Stimulated activated CD8-positive, alpha-beta memory T cell treated with anti-CD3 and anti-CD28 coated beads, Interleukin-7, amount 100 ng/mL, for 24 hours (primary cell): ENCODE measurements at regions not wholly inside any gene's neighbourhood (a gene's known extent, or its start where the extent isn't known, plus 50 kb on each side); places are given as distances from the start of the nearest gene placed in this dataset.
"Not testable (repeated sequence)": the region's sequence is repeated elsewhere in the genome, so short reads cannot be mapped to it uniquely, and the experiment has no call there.

Experiments used
- DNase-seq: peaks from one replicate; pipeline ENCODE4 v3.0.0-alpha.2; 2020; ENCODE audit warnings: low read depth

DNA sequence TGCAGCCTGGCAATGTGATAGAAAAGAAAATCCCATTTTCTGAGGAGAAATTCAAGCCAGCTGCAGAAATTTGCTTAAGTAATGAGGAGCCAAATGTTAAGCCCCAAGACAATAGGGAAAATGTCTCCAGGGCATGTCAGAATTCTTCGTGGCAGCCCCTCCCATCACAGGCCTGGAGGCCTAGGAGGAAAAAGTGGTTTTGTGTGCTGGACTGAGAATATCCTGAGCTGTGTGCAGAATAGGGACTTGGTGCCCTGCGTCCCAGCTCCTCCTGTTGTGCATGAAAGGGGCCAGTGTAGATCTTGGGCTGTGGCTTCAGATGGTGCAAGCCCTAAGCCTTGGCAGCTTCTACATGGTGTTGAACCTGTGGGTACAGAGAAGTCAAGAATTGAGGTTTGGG lies 948.3 kb downstream of the METTL15 start:
- not testable (repeated sequence) for DNase-seq

DNA sequence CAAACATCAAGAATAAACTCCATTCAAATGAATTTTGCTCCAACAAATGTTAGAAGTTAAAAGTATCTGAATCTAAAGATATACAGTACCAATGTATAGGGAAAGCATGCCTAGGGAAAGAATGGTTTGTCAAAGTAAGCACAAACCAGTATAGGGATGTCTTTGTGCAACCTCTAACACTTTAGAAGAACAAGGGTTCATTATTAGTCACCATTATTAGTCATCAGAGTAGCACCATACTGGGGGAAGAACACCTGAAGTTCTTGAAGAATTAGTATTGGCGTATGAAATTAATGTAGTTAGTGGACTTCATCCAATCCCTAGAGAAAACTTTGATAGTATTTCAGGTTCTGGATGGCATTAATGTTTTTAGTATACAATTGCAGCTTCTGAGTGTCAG lies 943.7 kb downstream of the METTL15 start:
- DNase-seq: no peak

DNA sequence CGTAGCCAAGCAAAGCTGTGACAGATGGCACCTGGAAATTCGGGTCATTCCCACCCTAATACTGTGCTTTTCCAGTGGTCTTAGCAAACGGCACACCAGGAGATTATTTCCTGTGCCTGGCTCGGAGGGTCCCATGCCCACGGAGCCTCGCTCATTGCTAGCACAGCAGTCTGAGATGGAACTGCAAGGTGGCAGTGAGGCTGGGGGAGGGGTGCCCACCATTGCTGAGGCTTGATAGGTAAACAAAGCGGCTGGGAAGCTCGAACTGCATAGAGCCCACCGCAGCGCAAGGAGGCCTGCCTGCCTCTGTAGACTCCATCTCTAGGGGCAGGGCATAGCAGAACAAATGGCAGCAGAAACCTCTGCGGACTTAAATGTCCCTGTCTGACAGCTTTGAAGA lies 942.8 kb downstream of the METTL15 start:
- not testable (repeated sequence) for DNase-seq

DNA sequence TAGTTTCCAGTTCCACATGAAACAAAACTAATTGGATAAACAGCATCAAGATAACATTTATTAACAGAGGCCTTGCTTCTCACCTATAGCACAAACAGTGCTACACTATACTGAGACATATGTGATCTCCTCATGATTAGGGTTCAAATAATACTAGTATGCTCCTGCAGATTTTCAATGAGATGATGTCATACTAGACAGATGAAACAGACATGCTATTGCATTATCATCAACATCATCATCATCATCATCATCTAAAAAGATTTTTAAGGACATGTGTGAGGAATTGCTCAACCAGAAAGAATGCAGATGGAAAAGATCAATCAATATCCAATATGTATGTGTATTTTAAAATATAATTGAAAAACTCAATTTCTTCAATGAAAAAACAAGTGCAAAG lies 932.3 kb downstream of the METTL15 start:
- DNase-seq: no peak

DNA sequence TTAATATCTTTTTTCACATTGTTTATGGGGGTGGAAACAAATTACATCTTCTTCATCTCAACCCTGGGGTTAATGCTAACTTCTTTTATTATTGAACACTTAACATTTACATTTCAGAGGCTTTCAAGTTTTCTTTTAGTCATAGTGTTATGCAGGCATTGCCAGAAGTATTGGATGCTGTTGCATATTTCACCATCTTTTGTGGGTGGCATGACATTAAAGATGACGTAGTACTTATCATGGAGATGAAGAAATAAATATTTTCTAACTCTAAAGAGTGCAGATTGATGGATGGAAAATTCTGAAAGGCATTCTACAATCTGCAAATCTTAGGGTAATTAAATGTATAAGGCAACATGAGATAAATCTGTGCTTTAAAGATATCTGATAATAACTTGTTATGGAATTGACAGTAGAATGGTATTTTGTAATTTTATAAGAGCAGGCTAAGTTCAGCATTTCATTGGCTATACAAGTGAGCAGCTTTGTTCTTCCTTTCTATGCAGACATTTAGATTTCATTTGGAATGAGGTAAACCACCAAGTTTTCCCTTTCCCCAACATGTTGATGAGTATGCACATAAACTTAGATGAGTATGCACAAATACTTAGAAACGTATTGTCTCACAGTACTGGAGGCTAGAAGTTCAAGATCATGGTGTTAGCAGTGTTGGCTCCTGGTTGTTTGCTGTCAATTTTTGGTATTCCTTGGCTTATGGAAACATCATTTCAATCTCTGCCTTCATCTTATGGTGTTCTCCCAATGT lies 924.4 kb downstream of the METTL15 start:
- no peak for DNase-seq

DNA sequence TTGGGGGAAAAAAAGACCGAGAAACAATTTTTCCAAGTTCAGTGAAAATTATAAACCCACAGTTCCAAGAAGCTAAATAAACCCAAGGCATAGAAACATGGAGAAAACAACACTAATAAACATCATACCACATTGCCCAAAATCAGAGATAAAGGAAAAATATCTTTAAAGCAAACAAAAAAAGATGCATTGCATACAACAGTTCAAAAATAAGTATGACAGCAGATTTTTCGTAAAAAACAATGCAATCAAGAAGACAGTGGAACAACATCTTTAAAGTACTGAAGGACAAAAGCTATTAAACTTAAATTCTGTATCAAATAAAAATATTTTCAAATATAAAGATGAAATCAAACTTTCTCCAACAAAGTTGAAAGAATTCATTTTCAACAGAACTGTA lies 921.3 kb downstream of the METTL15 start:
- DNase-seq: no peak

DNA sequence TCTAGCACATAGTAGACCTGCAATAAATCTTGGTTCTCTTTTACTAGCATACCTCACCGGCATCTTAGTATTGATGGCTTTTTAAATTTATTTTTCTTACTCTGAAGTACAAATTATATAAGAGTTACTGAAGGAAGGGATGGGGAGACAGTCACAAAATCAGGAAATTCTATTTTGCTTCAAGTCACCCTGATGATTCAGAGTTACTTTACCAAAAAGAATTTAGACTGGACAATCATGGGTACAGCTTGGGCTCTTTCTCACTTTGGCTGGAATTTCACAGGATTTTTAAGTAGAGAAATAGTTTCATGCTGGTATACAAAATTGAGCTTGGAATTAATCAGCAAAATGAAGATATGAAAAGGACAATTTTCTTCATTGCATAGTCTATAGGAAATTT lies 919.2 kb downstream of the METTL15 start:
- no peak for DNase-seq

DNA sequence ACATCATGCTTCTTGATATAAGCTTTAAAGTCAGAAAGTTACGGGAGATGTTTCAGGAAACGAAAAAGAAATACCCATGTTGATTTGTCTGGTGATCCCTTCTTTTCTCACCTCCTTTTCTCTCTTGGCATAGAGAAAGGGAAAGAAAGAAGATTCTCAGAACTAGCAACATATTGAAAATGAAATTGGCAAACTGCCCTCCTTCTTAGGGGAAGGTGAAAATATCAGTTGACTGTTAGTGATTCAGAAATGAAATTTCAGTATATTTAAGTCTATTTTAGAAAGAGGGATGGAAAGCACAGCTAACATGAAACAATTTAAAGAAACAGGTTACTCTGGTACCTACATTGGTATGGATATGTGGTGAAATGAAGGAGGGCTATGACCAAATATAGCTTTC lies 918.1 kb downstream of the METTL15 start:
- no peak for DNase-seq

DNA sequence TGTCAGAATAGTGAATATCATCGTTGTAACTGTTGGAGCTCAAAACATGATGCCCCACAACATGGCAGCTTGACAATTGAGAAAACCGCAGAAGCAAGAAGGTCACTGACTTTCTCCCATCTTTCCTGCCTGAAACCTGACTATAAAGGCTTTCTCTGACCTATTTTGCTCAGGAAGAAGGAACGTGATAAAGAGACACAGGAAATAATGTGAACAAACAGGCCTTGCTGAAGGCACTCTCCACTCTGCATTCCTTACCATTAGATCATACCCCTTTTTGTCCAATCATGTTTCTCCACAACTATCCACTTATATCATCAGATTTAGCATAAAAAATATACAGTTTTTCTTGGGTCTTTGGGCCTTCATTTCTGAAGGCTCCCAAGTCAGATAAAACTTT lies 916.8 kb downstream of the METTL15 start:
- DNase-seq: no peak

DNA sequence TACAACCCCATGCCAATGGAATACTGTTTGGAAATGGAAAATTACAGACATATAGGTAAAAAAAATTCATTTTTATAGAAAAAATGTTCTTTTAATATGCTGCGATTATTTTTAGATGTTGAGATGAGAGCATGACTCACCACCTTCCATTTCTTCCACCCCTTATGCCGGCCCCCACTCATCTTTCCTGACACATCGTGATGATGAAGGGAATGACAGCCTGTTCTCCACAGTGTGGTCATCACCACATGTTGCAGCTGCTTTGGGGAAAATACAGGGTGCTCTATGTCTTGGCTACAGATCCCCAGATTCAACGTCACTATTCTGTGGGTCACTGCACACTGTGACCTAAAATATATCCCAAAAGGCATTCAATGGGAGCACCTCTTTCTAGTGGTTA lies 916.2 kb downstream of the METTL15 start:
- no peak for DNase-seq

DNA sequence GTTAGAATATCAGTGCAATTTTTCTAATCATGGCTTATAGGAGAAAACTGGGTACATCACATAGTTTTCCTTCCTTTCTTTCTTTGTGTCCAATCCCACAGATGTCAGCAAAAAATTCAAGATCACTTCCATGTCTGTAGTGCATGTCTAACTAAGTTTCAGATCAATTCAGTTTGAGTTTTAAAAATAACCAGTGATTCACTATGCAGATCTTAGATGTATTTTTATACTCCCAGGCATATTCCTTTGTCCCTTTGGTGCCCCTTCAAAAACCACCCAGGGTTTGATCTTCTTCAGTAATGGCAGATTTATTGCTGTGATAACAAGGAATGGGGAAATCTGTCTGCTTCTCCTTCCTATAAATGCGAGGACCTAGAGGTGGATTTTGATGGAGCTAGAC lies 915.6 kb downstream of the METTL15 start:
- no peak for DNase-seq

DNA sequence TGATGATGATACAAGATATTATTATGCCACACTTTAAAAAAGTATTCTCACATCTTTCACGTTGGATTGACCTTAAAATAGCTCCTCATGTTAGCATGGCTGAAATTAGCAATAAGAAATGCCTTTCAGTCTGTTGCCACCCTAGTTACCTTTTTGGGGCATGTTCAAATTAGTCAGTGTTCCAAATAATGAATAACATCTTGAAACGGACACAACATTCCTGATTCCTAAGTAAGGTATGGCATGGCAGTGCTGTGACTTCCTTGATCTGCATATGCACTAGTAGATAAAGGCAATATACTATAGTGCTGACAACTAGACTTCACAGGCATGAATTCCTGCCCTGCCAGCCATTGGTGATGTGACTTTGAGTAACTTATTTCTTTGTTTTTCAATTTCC lies 914.5 kb downstream of the METTL15 start:
- DNase-seq: no peak

DNA sequence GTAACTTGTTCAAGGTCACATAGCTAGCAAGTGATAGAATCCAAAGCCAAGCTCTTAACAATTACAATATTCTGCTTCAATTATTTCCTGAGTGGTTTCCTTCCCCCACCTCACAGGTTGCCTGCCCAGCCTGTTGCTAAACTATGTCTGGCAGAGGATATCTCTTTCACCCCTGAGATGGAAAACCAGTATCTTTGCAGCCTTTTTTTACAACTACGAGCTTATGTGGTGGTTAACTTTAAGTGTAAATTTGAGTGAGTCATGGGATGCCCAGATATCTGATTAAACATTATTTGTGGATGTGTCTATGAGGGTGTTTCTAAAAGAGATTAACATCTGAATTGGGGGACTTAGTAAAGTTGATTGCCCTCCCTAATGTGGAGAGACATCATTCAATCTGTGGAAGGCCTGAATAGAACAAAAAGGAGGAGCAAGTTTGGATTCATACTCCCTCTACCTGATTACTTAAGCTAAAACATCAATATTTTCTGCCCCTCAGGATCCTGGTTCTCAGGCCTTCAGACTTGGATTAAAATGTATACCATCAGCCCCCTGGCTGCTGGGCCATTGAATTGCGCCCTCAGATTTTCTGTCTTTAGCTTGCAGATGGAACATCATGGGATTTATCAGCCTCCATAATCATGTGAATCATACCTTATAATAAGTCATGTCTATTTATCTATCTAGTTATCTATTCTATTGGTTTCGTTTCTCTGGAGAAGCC lies 911.9 kb downstream of the METTL15 start:
- no peak for DNase-seq

DNA sequence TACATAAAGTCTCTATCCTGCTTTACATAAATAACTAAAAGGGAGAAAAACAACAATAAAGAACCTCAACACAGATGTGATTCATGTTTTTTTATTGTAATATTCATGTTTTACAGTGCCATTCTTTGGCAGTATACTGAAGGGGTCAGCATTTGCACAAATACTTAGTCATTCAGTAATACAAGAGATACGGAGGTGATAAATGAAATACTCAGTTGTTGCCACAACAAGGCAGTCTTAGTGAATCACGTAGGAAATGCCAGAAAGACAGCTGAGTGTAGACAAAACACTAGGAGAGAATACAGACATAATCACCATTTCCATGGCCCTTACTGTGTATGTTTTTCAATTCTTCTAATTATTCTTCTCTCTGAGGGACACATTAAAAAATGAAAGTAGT lies 910.4 kb downstream of the METTL15 start:
- DNase-seq: no peak

DNA sequence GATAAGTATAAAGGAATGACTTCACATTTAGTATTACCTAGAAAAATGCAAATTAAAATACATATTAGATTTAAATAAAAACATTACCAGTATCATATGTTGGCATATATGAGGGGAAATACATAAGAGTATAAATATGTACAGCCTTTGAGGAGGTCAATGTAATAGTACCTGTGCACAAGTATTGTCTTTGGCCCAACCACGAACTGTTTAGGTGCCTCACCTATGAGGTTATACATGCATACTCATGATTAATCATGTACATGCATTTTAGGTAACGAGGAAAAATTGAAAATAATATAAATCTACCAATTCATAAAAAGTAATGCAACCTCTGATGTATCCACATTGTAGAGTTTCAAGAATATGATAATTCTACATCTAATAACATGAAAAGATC lies 909.8 kb downstream of the METTL15 start:
- no peak for DNase-seq

DNA sequence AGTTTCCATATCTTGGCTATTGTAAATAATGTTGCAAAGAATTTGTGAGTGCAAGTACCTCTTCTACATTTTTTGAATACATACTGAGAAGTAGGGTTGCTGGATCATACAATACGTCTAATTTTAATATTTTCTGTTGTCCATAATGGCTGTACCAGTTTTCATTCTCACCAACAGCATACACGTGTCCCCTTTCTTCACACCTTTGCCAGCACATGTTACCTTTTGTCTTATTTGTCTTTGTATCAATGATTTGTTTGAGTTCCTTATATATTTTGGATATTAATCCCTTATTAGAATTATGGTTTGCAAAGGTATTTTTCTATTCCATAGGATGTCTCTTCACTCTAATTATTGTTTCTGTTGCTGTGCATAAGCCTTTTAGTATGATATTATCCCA lies 904.3 kb downstream of the METTL15 start:
- DNase-seq: no peak

DNA sequence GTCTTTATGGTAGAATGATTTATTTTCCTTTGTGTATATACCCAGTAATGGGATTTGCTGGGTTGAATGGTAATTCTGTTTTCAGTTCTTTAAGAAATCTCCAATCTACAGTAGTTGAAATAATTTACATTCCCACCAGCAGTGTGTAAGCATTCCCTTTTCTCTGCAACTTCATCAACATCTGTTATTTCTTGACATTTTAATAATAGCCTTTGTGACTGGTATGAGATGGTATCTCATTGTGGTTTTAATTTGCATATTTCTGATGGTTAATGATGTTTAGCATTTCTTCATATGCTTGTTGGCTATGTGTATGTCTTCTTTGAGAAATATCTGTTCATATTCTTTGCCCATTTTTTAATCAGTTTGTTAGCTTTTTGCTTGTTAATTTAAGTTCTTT lies 901.2 kb downstream of the METTL15 start:
- no peak for DNase-seq

DNA sequence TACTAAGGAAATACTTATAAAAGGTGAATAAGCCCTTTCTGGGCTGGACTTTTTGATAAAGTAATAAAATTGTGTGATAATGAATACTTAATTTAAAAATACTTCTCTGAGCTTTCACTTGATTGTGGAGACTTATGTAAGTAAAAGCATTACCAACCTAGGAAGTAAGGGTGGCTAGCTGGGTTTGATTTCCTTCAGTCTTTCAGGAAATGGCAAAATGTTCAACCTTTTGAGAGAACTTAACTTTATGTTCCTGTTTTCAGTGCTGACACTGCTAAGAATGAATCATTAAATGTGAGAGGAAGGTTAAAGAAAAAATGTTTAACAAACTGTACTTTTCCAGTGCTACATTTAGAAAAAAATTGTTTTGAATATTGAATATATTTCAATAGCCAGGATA lies 900.3 kb downstream of the METTL15 start:
- DNase-seq: no peak

DNA sequence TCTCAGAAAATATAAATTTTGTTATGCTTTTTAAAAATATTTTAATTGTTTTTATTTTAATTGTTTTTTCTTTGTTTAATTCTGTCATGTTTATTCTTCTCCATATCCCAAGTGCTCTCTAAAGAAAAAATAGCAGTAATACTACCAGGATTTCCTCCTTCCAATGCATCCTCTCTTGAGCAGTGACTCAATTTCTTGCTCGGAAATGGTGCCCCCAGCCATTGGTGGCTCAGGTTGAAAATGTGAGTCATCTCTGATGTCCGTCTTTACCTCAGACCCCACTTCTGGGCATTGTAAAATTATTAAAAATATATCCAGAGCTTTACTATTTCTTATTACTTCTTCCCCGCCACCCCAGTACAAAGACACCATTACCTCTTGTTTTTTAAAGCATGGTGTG lies 898.5 kb downstream of the METTL15 start:
- no peak for DNase-seq

DNA sequence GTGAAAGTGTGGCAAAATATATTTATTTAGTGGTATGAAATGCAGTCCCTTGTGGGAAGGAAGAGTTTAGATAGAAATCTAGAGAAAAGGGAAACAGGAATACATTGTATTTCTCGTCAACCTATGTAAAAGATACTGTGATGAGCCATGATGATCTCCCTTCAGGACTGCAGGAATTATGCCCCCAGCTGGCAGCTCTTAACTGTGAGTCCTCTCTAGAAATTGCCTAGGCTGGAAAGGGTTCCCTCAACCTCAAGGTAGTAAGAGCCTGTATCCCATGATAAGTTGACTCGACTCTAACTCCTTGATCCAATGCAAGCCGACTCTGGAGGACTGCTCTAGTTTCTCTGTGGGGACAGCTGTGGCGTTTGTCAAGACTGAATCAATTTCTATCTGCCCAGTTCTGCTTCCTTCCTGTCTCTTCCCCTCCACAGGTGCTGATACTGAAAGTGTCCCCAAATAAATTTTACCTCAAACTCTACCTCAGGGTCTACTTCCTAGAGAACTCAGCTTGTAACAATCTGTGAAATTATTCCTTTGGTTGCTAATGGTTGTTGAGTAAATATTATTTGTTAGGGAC lies 897.3 kb downstream of the METTL15 start:
- DNase-seq: no peak

DNA sequence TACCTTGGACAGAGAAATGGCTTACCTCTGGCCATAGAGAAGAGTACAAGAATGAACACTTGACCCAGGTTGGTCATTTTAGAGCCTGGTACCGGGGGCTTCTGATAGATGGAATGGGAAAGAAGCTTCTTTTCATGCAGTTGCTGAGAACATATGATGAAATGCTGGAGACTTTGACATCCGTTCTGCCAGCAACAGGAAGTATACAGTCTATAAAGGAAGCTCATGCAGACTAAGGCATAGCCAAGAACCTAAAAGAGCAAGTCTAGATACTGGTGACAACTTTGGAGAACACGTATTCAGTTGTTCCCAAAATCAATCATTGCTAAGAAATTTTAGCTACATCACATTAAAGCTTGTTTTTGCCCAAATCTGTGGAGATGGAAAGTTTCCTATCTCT lies 894.6 kb downstream of the METTL15 start:
- DNase-seq: no peak

DNA sequence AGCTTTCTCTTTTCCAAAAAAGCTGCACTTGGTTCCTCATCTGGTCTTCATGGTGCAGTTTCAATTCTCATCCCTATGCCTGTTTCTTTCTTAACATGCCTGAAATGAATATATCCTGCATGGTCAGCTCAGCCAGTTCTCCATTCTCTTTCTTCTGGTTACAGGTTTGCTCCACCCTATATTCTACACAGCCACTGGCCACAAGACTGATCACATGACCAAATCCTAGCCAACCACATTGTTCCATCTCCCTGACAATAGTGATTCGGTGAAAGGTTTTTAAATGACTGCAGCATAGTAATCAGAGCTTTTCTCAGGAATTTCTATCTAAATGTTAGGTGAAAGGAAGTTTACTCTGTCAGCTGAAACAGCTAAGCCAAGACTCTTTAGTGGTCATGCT lies 891.4 kb downstream of the METTL15 start:
- DNase-seq: no peak

DNA sequence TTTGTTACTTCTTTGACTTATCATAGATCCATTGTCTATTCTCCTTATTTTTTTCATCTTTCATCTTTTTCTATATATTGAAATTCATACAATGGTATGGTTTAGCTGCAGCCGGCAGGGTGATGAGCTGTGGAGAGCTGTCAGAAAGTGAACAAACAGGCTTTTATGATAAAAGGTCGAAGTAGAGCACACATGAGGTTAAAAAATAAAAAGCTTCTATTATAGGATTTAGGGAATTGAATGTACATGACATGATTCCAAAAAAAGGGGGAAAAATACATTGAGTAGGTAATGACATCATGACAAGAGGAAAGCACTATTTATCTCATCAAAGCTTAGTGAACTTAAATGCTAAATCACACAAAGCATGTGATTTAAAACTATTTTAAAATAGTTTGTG lies 884.8 kb downstream of the METTL15 start:
- DNase-seq: no peak

DNA sequence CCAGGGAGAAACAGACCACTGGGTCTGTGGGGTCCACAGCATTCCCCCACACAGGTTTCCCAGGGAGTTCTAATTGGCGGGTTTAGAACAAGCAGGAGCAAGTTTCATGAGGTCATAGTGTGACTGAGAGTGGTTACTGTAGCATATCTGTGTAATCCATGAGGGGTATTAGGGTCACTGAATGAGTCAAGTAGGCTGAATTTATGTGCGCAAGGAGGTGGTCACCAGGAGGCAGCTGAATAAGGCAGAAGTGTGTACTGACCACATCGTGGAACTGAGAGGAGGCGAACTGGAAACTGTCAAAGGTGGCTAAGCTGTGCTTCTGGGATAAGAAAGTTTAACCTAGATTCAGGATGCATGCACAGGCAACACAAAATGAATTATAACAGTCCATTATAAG lies 876.0 kb downstream of the METTL15 start:
- no peak for DNase-seq
